ENCODE measurements at regions not wholly inside any gene's neighbourhood (a gene's known extent, or its start where the extent isn't known, plus 50 kb on each side); places are given as distances from the start of the nearest gene placed in this dataset.
A peak's percentile ranks its signal among the peaks of the same experiment; 100 is the strongest.

- H3K27me3 ChIP-seq, result peaks cover 0 to 30% (median 18%) of the 10 kb centered on the region in 7 donors
- no peaks in the 10 kb centered on the region for H3K4me1 ChIP-seq
- H3K9me3 ChIP-seq, result no peaks in the 10 kb centered on the region
- intact Hi-C loops (cut with DNase I), result loop anchor here in 1 of 10 donors (10.0 kb wide), 1 partner anchor 113 kb away; no protein-coding TSS in a partner anchor
- peak in 1 of 8 donors; percentile 47 for ATAC-seq
- 16 to 19% methylated on average over 3 of the region's 3 CpGs for WGBS, 2 donors
- no peak overlapping the region for H3K27ac ChIP-seq
- H3K36me3 ChIP-seq, result no peaks in the 10 kb centered on the region
- no peak overlapping the region for H3K4me3 ChIP-seq
- no peak for DNase-seq
- no peak for TF ChIP-seq CTCF (IDR thresholded peaks at IDR 0.05)
These were observed 55.6 kb downstream of the RHOXF2B start for GRCh38 chrX:120021927-120022326.

GRCh38 chrX:120020305-120020704 is 57.2 kb downstream of the RHOXF2B start:
- intact Hi-C loops (cut with DNase I), result loop anchor here in 1 of 10 donors (10.0 kb wide), 1 partner anchor 114 kb away; no protein-coding TSS in a partner anchor
- Histone ChIP-seq H3K4me1 (peaks cover 0 to 7% (median 0%) of the 10 kb centered on the region in 9 donors), H3K36me3 (no peaks in the 10 kb centered on the region), H3K4me3 (no peak overlapping the region), H3K27ac (no peak overlapping the region), H3K27me3 (peaks cover 0 to 45% (median 33%) of the 10 kb centered on the region in 7 donors), H3K9me3 (no peaks in the 10 kb centered on the region)
- TF ChIP-seq CTCF (IDR thresholded peaks at IDR 0.05), result no peak
- no peak for ATAC-seq
- WGBS, 2 donors, result 67 to 93% methylated on average over 4 of the region's 4 CpGs
- DNase-seq, result no peak

GRCh38 chrX:120016068-120016441 is 61.4 kb downstream of the RHOXF2B start:
- Histone ChIP-seq H3K27ac (no peak overlapping the region), H3K36me3 (no peaks in the 10 kb centered on the region), H3K27me3 (peaks cover 0 to 75% (median 39%) of the 10 kb centered on the region in 7 donors), H3K4me1 (peaks cover 0 to 7% (median 0%) of the 10 kb centered on the region in 9 donors), H3K9me3 (no peaks in the 10 kb centered on the region), H3K4me3 (peak overlapping the region in 6 of 10 donors; percentile 26 to 36 (median 29))
- ATAC-seq (no peak), DNase-seq (no peak)
- TF ChIP-seq CTCF (IDR thresholded peaks at IDR 0.05), result no peak
- WGBS, 2 donors, result 2 to 6% methylated on average over 11 of the region's 11 CpGs
- intact Hi-C loops (cut with DNase I), result no loop called here

- Histone ChIP-seq H3K36me3 (no peaks in the 10 kb centered on the region), H3K27ac (no peak overlapping the region), H3K9me3 (no peaks in the 10 kb centered on the region), H3K27me3 (peaks cover 0 to 76% (median 39%) of the 10 kb centered on the region in 7 donors), H3K4me1 (peaks cover 0 to 7% (median 0%) of the 10 kb centered on the region in 9 donors), H3K4me3 (peak overlapping the region in 7 of 10 donors; percentile 12 to 36 (median 28))
- intact Hi-C loops (cut with DNase I), result no loop called here
- 1 to 2% methylated on average over 56 of the region's 58 CpGs for WGBS, 2 donors
- DNase-seq (no peak), ATAC-seq (peak in 1 of 8 donors; percentile 18)
- TF ChIP-seq CTCF (IDR thresholded peaks at IDR 0.05), result no peak
These were observed 62.1 kb downstream of the RHOXF2B start for GRCh38 chrX:120015145-120016067.
